ENCODE measurements at regions not wholly inside any gene's neighbourhood (a gene's known extent, or its start where the extent isn't known, plus 50 kb on each side); places are given as distances from the start of the nearest gene placed in this dataset.
"Not testable (repeated sequence)": the region's sequence is repeated elsewhere in the genome, so short reads cannot be mapped to it uniquely, and the experiment has no call there.

GRCh38 chr5:130427222-130427955, 523.1 kb downstream of the CHSY3 start:
- no peak for DNase-seq

DNA sequence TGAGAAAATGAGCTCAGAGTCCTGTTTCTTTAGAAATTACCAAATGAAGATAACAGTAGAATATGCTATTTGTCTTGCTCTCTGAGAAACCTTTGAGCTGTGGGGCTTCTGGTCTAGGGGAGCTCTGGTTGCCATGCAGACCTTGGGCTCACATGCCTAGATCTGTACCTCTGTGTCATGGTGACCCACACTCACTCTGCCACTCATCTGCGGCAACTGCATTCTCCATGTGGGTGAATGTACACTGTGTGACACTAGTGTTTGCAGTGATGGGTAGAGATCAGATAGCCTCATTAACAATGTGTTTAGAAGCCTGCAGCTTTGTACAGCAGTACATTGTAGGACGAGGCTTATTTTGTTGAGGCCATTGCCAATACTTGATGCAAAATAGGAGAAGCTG, 521.2 kb downstream of the CHSY3 start:
- DNase-seq, result no peak

DNA sequence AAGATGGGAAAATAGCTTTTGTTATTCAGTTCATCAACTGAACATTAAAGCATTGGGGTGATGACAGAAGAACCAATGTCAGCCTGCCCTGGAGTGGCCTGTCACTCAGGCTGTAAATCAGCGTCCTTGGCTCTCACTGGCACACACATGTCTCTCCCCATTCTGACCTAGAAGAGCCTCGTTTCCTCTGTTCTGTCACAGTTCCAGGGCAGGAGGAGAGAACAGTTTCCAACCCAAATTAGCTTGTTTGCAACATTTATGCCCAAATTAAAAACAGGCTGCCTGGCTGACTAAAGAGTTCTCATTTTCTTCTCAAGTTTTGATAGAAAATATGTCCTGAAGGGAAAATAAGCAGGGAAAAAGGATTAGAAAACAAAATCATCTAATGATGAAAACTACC, 520.1 kb downstream of the CHSY3 start:
- no peak for DNase-seq

DNA sequence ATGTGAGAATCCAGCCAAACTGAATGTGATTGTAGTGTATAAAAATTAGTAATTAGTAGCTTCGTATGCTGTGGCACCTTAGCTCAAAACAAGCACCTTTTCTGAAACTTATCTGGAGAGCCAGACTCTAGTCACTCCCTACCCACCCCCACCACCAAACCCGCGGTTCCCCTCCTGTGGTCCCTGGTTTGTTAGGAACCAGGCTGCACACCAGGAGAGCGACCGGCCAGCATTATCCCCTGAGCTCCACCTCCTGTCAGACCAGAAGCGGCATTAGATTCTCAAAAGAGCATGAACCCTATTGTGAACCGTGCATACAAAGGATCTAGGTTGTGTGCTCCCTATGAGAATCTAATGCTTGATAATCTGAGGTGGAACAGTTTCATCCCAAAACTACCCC, 498.6 kb downstream of the CHSY3 start:
- no peak for DNase-seq

DNA sequence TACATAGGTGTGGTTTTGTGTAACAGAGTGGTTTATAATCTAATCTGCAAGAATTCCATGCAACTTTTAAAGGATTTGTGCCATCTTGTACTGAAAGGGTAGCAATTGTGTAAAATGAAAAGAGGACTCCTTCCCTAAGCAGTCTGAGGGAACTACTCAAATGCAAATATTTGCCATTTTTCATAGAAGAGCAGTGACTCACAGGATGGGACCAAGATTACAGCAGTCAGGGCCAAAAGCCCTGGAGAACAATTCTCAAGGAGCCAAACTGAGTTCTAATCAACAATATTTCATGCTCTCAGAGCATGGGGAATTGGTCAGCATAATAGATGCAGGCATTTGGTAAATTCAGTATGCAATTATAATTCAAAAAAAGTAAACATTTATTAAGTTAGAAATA, 495.8 kb downstream of the CHSY3 start:
- no peak for DNase-seq

- no peak for DNase-seq
Observed at GRCh38 chr5:130398825-130399224, 494.6 kb downstream of the CHSY3 start.

- not testable (repeated sequence) for DNase-seq
Observed at GRCh38 chr5:130397727-130398126, 493.5 kb downstream of the CHSY3 start.

GRCh38 chr5:130397132-130397531, 492.9 kb downstream of the CHSY3 start:
- DNase-seq, result no peak

- DNase-seq, result not testable (repeated sequence)
Observed at GRCh38 chr5:130391727-130392264, 487.5 kb downstream of the CHSY3 start.

- no peak for DNase-seq
Observed at GRCh38 chr5:130386155-130386554, 481.9 kb downstream of the CHSY3 start.

DNA sequence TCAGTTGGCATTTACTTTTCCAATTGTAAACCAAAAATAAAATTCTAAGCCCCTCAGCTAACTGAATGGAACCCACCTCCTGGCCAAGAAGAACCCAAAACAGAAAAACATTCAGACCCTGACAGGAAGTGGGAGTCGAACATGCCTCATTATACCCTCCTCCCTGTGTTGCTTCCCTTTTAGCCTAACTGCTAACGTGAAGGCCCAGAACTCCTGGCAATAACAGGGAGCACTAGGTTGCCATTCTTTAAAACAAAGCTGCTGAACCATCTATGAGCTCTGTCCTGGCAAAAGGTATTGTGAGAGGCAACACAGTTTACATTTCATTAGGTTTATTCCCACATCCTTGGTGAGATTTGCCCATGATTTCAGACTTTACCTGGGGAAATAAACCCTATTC, 481.4 kb downstream of the CHSY3 start:
- no peak for DNase-seq

- DNase-seq, result no peak
Observed at GRCh38 chr5:130365956-130366355, 461.7 kb downstream of the CHSY3 start.

GRCh38 chr5:130350131-130350530, 445.9 kb downstream of the CHSY3 start:
- DNase-seq, result no peak

DNA sequence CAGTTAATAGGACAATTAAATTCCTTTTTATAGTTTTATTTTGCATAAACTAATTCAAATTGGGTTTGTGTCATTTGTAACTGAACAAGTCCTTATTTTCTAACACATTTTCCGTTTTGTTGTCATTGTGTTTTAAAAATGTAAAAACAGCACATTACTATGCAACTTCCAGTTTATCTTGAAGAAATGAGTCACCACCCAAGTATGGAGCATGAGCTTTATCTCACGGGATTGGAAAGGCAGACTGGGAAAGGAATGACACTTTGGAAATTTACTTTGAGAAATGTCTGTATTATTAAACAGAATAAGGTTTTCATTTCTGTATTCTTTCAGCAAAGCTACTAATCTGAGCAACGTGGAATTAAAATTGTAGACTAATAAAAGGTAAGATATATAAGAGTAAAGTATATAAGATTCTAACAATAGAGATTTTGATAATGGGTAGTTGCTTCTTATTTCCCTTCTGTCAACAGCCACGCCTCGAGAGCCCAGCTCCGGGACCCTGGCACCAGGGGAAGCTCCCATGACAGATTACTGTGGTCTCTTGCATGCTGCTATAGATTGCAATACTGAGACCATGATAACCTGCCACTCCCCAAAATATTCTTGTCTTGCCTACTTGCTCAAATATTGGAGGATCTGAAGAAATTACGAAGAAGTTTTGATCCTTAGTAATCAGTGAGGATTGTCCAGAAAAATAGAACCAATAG, 433.1 kb downstream of the CHSY3 start:
- DNase-seq, result no peak

- no peak for DNase-seq
Observed at GRCh38 chr5:130335117-130335516, 430.9 kb downstream of the CHSY3 start.

DNA sequence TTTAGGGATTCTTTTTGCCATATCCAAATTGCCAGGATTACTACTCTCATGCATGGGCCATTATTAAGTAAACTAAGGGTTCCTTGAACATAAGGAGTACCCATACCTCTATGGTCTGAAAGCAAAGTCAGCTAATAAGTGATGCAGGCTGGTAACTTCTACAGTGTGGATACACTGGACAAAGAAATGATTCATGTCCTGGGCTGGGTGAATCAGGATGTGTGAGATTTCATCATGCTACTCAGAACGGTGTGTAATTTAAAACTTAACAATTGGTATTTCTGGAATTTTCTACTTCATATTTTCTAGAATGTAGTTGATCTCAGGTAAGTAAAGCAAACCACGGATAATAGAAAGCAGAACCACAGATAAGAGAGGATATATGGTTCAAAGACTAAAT, 428.8 kb downstream of the CHSY3 start:
- no peak for DNase-seq

DNA sequence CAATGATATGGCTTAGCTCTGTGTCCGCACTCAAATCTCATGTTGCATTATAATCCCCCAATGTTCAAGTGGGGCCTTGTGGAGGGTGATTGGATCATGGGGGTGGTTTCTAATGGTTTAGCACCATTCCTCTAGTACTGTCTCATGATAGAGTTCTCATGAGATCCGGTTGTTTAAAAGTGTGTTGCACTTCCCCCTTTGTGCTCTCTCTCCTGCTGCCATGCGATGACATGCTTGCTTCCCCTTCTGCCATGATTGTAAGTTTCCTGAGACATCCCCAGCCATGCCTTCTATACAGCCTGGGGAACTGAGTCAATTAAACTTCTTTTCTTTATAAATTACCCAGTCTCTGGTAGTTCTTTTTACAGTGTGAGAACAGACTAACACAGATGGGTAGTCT, 427.1 kb downstream of the CHSY3 start:
- no peak for DNase-seq

DNA sequence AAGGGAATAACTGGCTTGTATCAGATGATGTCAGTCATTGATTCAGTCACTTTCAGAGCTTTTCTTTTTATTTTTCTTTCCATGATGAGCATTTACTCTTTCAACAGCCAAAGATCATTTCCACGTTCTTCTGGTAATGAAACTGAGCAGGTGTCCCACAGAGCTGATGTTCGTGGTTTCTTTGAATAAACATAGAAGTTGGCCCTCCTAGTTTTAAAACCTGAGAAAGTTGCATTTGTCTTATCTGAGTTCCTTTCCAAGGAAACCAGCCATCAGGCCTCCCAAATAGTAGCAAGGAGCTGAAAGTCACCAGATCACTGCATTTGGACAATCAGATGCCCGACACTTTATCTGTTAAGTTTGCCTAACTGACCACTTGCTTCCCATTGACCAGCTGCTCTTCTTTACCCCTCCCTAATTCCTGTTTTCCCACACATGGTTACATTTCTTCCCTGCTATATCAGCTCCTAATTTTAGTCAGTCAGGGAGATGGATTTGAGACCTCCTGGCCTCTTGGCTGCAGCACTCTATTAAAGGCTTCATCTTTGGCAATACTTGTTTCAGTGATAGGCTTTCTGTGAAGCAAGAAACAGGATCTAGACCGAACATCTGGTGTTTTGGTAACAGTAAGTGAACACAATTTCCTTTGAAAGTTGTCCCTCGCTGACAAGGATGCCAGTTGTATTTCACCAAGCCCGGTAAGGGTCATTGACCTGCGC, 420.8 kb downstream of the CHSY3 start:
- no peak for DNase-seq

GRCh38 chr5:130323804-130324454, 419.7 kb downstream of the CHSY3 start:
- no peak for DNase-seq

DNA sequence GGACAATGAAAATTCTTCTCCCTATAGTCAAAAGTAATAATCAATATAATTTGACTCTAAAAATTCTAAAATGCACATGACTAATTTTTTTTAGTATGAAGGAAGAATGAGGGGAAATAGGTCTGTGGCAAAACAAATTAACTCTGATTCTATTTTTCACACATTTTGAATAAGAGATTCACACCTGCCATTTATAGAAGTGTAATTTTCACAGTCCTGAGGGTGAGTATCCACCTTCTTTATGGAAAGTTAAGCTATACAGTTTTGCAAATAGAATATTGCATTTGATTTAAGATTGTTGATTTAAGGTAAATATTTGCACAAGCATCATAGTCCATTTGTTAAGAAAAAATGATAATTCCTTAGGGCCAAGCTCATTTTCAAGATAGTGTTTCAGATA, 417.7 kb downstream of the CHSY3 start:
- DNase-seq, result no peak

- no peak for DNase-seq
Observed at GRCh38 chr5:130316971-130317680, 412.9 kb downstream of the CHSY3 start.

GRCh38 chr5:130295235-130295634, 391.0 kb downstream of the CHSY3 start:
- no peak for DNase-seq
